H1 (cell line): ENCODE measurements at regions not wholly inside any gene's neighbourhood (a gene's known extent, or its start where the extent isn't known, plus 50 kb on each side); places are given as distances from the start of the nearest gene placed in this dataset.

Experiments used
- CTCF ChIA-PET: fragments of 300-600 bp; sonication (Branson Sonifier 250); formaldehyde crosslinking; loops from one replicate; lab custom pipeline; 2021; ENCODE audit not compliant: partially characterized antibody; lab: Charles Lee
- POLR2A ChIA-PET: fragments of 300-600 bp; sonication (Branson Sonifier 250); formaldehyde crosslinking; loops from one replicate; lab custom pipeline; 2021; ENCODE audit warnings: inconsistent platforms; ENCODE audit not compliant: partially characterized antibody; lab: Charles Lee
- DNase-seq, 2 experiments: peaks; one replicate each; pipeline versions ENCODE4 v3.0.0 to v3.0.0-alpha.2; 2010 to 2022; ENCODE audit warnings: low spot score in 2 of 2, low read depth in 1 of 2, mixed read lengths in 1 of 2
- FAIRE-seq: peaks from 2 replicates; lab custom pipeline; 2011; peaks lifted over from hg19 to GRCh38; lab: Jason Lieb, UNC
- H2AFZ ChIP-seq: 2 replicates; pipeline ENCODE4 v1.8.1; 2012; ENCODE audit warnings: low read length, inconsistent platforms
- H2AK5ac ChIP-seq: 2 replicates; pipeline ENCODE4 v1.6.1; 2013; ENCODE audit warnings: low read depth, low read length
- H2BK120ac ChIP-seq: replicated peaks from 2 replicates; pipeline ENCODE3; 2013; ENCODE audit warnings: low read depth, low read length, inconsistent platforms
- H2BK12ac ChIP-seq: 2 replicates; pipeline ENCODE4 v1.6.1; 2013; ENCODE audit warnings: low read depth, low read length
- H2BK15ac ChIP-seq: 2 replicates; pipeline ENCODE4 v1.6.1; 2013; ENCODE audit warnings: low read length
- H2BK20ac ChIP-seq: 2 replicates; pipeline ENCODE4 v1.6.1; 2013; ENCODE audit warnings: low read length
- H2BK5ac ChIP-seq: 2 replicates; pipeline ENCODE4 v1.6.1; 2013; ENCODE audit warnings: low read depth, low read length
- H3K14ac ChIP-seq: 2 replicates; pipeline ENCODE4 v1.6.1; 2013; ENCODE audit warnings: inconsistent platforms; ENCODE audit not compliant: insufficient read length
- H3K18ac ChIP-seq: 2 replicates; pipeline ENCODE4 v1.6.1; 2013; ENCODE audit warnings: low read length; ENCODE audit errors: extremely low read depth
- H3K23ac ChIP-seq: 2 replicates; pipeline ENCODE4 v1.6.1; 2013; ENCODE audit warnings: inconsistent platforms; ENCODE audit not compliant: insufficient read length
- H3K23me2 ChIP-seq: 2 replicates; pipeline ENCODE4 v1.6.1; 2013; ENCODE audit warnings: low read depth, low read length
- H3K27ac ChIP-seq: 2 replicates; pipeline ENCODE4 v1.6.1; 2011; ENCODE audit warnings: low read depth, low read length, inconsistent platforms
- H3K27me3 ChIP-seq, 4 experiments: replicated peaks in 1 of 4; 1 replicate in 1 of 4; 2 replicates in 3 of 4; pipeline versions ENCODE4 v1.6.1 to v1.8.1; 2011 to 2013; ENCODE audit warnings: low read length in 3 of 4, mild to moderate bottlenecking in 3 of 4, inconsistent platforms in 2 of 4, mixed read lengths in 2 of 4, moderate library complexity in 1 of 4; ENCODE audit not compliant: control insufficient read depth in 3 of 4, insufficient read depth in 3 of 4; ENCODE audit errors: extremely low read depth in 1 of 4
- H3K36me3 ChIP-seq, 4 experiments: 2 replicates each; pipeline versions ENCODE4 v1.6.1 to v1.8.1; 2011 to 2013; ENCODE audit warnings: mild to moderate bottlenecking in 4 of 4, low read length in 3 of 4, moderate library complexity in 2 of 4, control low read depth in 1 of 4, inconsistent platforms in 1 of 4; ENCODE audit not compliant: insufficient read depth in 4 of 4, control insufficient read depth in 2 of 4
- H3K4ac ChIP-seq: replicated peaks from 2 replicates; pipeline ENCODE3; 2013; ENCODE audit warnings: low read length, low read depth, mixed read lengths, inconsistent platforms; ENCODE audit not compliant: insufficient read length
- H3K4me1 ChIP-seq, 4 experiments: replicated peaks in 1 of 4; 1 replicate in 1 of 4; 2 replicates in 3 of 4; pipeline versions ENCODE4 v1.6.1 to v1.8.1; 2011 to 2013; ENCODE audit warnings: low read length in 3 of 4, inconsistent platforms in 2 of 4, mixed read lengths in 1 of 4; ENCODE audit not compliant: insufficient read depth in 4 of 4, control insufficient read depth in 3 of 4
- H3K4me2 ChIP-seq, 2 experiments: 2 replicates each; pipeline versions ENCODE4 v1.6.1 to v1.8.1; 2011 to 2013; ENCODE audit warnings: low read depth in 2 of 2, low read length in 2 of 2, control low read depth in 1 of 2, inconsistent platforms in 1 of 2, mild to moderate bottlenecking in 1 of 2; ENCODE audit not compliant: insufficient read depth in 1 of 2
- H3K4me3 ChIP-seq, 4 experiments: fragments of 200-600, 300-600 bp in 1 of 4; sonication (generic), shearing (Covaris generic), sonication (Bioruptor Twin) in 1 of 4; 2 replicates each; pipeline versions ENCODE4 v1.5.1 to v1.8.1; 2011 to 2016; ENCODE audit warnings: low read length in 4 of 4, low read depth in 3 of 4, control low read depth in 2 of 4, inconsistent platforms in 2 of 4, mild to moderate bottlenecking in 2 of 4, mixed read lengths in 1 of 4, moderate library complexity in 1 of 4; ENCODE audit not compliant: insufficient read depth in 2 of 4; ENCODE audit errors: extremely low read depth in 1 of 4
- H3K56ac ChIP-seq: replicated peaks from 2 replicates; pipeline ENCODE3; 2013; ENCODE audit warnings: low read depth, mild to moderate bottlenecking, mixed read lengths, low read length, inconsistent platforms; ENCODE audit not compliant: insufficient read length
- H3K79me1 ChIP-seq: 2 replicates; pipeline ENCODE4 v1.6.1; 2013; ENCODE audit warnings: low read depth, low read length, control low read depth
- H3K79me2 ChIP-seq, 2 experiments: 2 replicates each; pipeline versions ENCODE4 v1.6.1 to v1.8.1; 2012 to 2013; ENCODE audit warnings: low read length in 2 of 2, mild to moderate bottlenecking in 2 of 2, inconsistent platforms in 1 of 2; ENCODE audit not compliant: insufficient read depth in 2 of 2, control insufficient read depth in 1 of 2
- H3K9ac ChIP-seq, 4 experiments: replicated peaks in 1 of 4; 1 replicate in 1 of 4; 2 replicates in 3 of 4; pipeline versions ENCODE4 v1.6.1 to v1.8.1; 2011 to 2013; ENCODE audit warnings: low read depth in 3 of 4, low read length in 3 of 4, control low read depth in 2 of 4, mild to moderate bottlenecking in 2 of 4, moderate library complexity in 2 of 4, inconsistent platforms in 1 of 4; ENCODE audit errors: extremely low read depth in 1 of 4
- H3K9me3 ChIP-seq, 2 experiments: 2 replicates each; pipeline versions ENCODE4 v1.6.1 to v1.8.1; 2012 to 2013; ENCODE audit warnings: mild to moderate bottlenecking in 2 of 2, moderate library complexity in 2 of 2, control low read depth in 1 of 2, inconsistent platforms in 1 of 2, low read depth in 1 of 2, low read length in 1 of 2, mixed read lengths in 1 of 2; ENCODE audit not compliant: insufficient read depth in 2 of 2
- H4K20me1 ChIP-seq, 2 experiments: replicated peaks in 1 of 2; 2 replicates each; pipeline versions ENCODE3 to v1.8.1; 2011 to 2013; ENCODE audit warnings: inconsistent platforms in 2 of 2, low read length in 2 of 2, mild to moderate bottlenecking in 1 of 2; ENCODE audit not compliant: insufficient read depth in 2 of 2, control insufficient read depth in 1 of 2
- H4K5ac ChIP-seq: 2 replicates; pipeline ENCODE4 v1.6.1; 2013; ENCODE audit warnings: low read length, low read depth, mixed read lengths, inconsistent platforms; ENCODE audit not compliant: insufficient read length
- H4K8ac ChIP-seq: 2 replicates; pipeline ENCODE4 v1.8.0; 2013; ENCODE audit warnings: mild to moderate bottlenecking, moderate library complexity, low read length, inconsistent platforms; ENCODE audit not compliant: insufficient read depth; ENCODE audit errors: extremely low read depth
- H4K91ac ChIP-seq: replicated peaks from 2 replicates; pipeline ENCODE3; 2013; ENCODE audit warnings: low read length, mixed read lengths, inconsistent platforms; ENCODE audit not compliant: insufficient read length
- GABPA ChIP-seq: IDR thresholded peaks from 2 replicates; pipeline ENCODE4 v1.6.1; 2011; ENCODE audit warnings: mild to moderate bottlenecking, low read length, moderate library complexity, borderline replicate concordance; ENCODE audit not compliant: insufficient read depth
- JUND ChIP-seq: IDR thresholded peaks from 2 replicates; pipeline ENCODE4 v1.6.1; 2011; ENCODE audit warnings: mild to moderate bottlenecking, improper control_type of control experiment, low read length
- MAX ChIP-seq: IDR thresholded peaks from 2 replicates; pipeline ENCODE4 v1.6.1; 2012; ENCODE audit warnings: inconsistent platforms
- RFX5 ChIP-seq: IDR thresholded peaks from 2 replicates; pipeline ENCODE4 v1.6.1; 2011; ENCODE audit warnings: low read depth, low read length, improper control_type of control experiment, borderline replicate concordance
- SP4 ChIP-seq: IDR thresholded peaks from 2 replicates; pipeline ENCODE4 v1.6.1; 2012; ENCODE audit warnings: low read length, inconsistent platforms
- SUZ12 ChIP-seq: fragments of 200-600 bp; sonication (generic); IDR thresholded peaks from 2 replicates; pipeline ENCODE4 v1.6.1; 2012; ENCODE audit warnings: mild to moderate bottlenecking, inconsistent platforms, low read length, moderate library complexity, mixed read lengths
- TAF7 ChIP-seq: optimal IDR thresholded peaks from 2 replicates; pipeline ENCODE3; 2011; ENCODE audit warnings: low read depth, mild to moderate bottlenecking, inconsistent platforms, low read length, moderate library complexity, borderline replicate concordance
- TEAD4 ChIP-seq: IDR thresholded peaks from 2 replicates; pipeline ENCODE4 v1.6.1; 2012; ENCODE audit warnings: low read depth, low read length, inconsistent platforms, mixed read lengths
- WGBS, 2 experiments: shearing (Covaris generic) in 1 of 2; methylation state at CpG; one replicate each; pipeline versions ENCODE4 v1.1.6 to v1.1.7; 2013 to 2015; ENCODE audit warnings: low lambda C conversion rate in 2 of 2, mixed read lengths in 2 of 2, inconsistent platforms in 1 of 2, low coverage in 1 of 2, missing lambda C conversion rate in 1 of 2; ENCODE audit not compliant: insufficient replicate concordance in 2 of 2, insufficient coverage in 1 of 2, insufficient read length in 1 of 2; ENCODE audit errors: extremely low coverage in 1 of 2, missing lambda C conversion rate in 1 of 2; 5-methylcytosine and 5-hydroxymethylcytosine counted together

- no peaks in the 10 kb centered on the region for H3K23me2 ChIP-seq
- H3K18ac ChIP-seq, result no peak overlapping the region
- no peak overlapping the region for H3K27ac ChIP-seq
- H3K79me1 ChIP-seq, result no peaks in the 10 kb centered on the region
- H4K8ac ChIP-seq, result no peak overlapping the region
- H2BK20ac ChIP-seq, result no peak overlapping the region
- 0 out of 4 replicates have a peak, but pooled peaks cover 0 to 3% of the 10 kb centered on the region in 2 experiments for H3K9me3 ChIP-seq
- ChIA-PET CTCF (interaction anchor here (0.6 to 1.6 kb wide), 2 partner anchors 13 to 49 kb away, joined by 3 read pairs; no protein-coding TSS in a partner anchor), POLR2A (no interaction called here)
- no peaks in the 10 kb centered on the region for H4K20me1 ChIP-seq
- H3K9ac ChIP-seq, result no peak overlapping the region
- no peaks in the 10 kb centered on the region for H3K4me1 ChIP-seq
- TF ChIP-seq SP4 (no peak), SUZ12 (no peak), JUND (no peak), GABPA (no peak), RFX5 (no peak), MAX (no peak), TAF7 (no peak), TEAD4 (no peak)
- WGBS, 2 experiments, result 92% methylated on average over 5 of the region's 5 CpGs; no CpG with 5 or more reads in 1 of the 2 experiments
- H3K56ac ChIP-seq, result no peak overlapping the region
- H2BK15ac ChIP-seq, result no peak overlapping the region
- H2AFZ ChIP-seq, result no peak overlapping the region
- H3K27me3 ChIP-seq, result no peaks in the 10 kb centered on the region; a peak in 1 of 7 replicates
- no peak overlapping the region for H2BK5ac ChIP-seq
- no peak overlapping the region for H4K5ac ChIP-seq
- no peak overlapping the region for H3K4me2 ChIP-seq
- H3K4ac ChIP-seq, result no peak overlapping the region
- H2AK5ac ChIP-seq, result no peak overlapping the region
- no peak overlapping the region for H3K23ac ChIP-seq
- no peak overlapping the region for H2BK12ac ChIP-seq
- H3K14ac ChIP-seq, result no peak overlapping the region
- no peaks in the 10 kb centered on the region for H3K36me3 ChIP-seq
- no peak overlapping the region for H4K91ac ChIP-seq
- H3K4me3 ChIP-seq, result no peak overlapping the region
- H2BK120ac ChIP-seq, result no peak overlapping the region
- no peaks in the 10 kb centered on the region for H3K79me2 ChIP-seq
- no peak for DNase-seq
- no peak for FAIRE-seq
Measured at GRCh38 chr1:73326663-73327062, 871.3 kb downstream of the LRRIQ3 start.
